CD4-positive, alpha-beta T cell treated with Interleukin-17A for 4 hours (primary cell): ENCODE measurements at regions not wholly inside any gene's neighbourhood (a gene's known extent, or its start where the extent isn't known, plus 50 kb on each side); places are given as distances from the start of the nearest gene placed in this dataset.
A peak's percentile ranks its signal among the peaks of the same experiment; 100 is the strongest.
"Not testable (repeated sequence)": the region's sequence is repeated elsewhere in the genome, so short reads cannot be mapped to it uniquely, and the experiment has no call there.

ENCODE experiments used
- DNase-seq: peaks from one replicate; pipeline ENCODE4 v3.0.0-alpha.2; 2020; ENCODE audit warnings: mixed read lengths

DNA sequence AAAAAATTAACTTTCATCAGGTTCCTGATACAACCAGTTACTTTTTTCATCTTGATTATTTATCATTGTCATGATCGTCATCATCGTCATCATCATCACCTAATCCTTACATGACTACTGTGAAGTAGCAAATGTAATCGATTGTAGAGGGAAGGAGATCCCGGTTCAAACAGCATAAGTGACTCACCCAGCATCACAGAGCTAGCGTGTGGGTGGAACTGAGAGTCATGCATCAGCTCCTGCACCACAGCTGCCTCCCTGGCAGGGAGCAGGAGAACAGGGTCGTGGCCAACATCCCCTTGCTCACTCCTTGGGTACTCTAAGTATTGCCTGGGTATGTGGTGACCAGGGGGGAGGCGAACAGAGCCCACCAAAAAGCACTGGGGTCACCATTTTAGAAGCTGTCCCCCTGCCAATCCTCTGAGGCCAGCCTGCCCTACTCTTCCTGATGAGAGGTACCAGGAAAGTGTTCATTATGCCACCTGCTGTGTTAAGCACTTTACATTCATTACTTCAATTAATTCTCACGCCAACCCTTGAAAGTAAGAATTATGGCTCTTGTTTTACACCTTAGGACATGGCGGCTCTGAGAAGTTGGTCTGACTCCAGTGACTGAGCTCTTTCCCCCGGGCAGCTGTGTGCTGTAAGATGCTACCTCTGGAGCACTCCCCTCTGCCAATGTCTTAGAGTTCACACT, 425.2 kb downstream of the CD83 start:
- peak; percentile 49 for DNase-seq

DNA sequence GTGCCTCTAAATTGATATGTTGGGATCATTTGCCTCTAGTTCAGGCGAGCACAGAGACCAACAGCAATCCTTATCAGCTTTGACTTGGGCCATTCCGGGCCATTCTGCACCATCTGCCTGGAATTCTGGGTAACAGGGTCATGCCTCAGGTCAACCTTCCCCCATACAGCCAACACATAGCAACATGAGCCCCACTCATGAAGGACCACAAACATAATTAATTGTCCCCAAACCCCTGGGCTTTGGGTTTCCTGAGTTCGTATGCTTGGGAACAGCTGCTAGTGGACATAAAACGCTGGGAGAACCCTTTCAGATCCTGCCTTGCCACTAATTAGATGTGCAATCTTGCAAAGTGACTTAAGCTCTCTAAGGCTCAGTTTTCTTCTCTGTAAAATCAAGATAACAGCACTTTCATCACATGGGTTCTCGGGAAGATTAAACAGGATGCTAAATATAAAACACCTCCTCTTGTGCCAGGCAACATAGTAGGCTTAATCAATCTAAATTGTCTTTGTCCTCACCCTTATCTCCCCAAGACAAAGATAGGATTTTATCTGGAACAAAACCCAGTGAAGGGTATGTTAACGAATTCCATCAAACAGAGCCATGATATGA, 426.5 kb downstream of the CD83 start:
- no peak for DNase-seq

DNA sequence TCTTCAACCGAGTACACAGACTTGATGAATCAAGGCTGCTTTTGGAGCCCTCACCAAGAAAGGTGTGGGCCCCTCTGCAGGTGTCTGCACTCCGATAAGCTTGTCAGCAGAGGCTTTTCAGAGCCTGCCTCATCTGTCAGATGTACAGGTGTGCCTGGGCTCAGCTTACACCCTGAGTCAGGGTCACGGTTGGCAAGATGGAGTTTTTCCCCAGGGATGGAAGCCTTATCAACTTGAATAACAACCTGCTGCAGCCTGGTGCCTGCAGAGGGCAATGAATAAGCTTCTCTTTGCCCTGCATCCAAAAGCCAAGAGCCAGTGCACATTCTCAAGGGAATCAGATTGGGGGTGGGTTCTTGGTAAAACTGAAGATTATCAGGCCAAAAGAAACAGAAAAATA, 427.1 kb downstream of the CD83 start:
- no peak for DNase-seq

DNA sequence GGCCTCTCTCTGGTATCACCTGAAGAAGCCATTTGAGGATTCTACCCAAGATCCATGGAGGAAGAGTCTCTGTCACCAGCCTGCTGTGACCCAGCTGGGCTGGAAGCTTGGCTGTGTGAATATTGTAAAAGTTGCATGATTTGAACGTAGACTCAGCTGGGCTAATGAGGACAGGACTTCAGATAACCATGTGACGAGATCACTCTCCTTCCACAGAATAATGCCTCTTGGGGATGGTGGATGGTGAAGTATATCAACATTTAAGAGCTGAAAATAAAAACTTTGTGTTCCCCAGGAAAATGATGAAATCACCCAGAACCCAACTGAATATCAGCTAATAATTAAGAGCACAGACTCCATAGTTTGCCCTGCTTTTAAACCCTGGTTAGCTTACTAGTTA, 427.9 kb downstream of the CD83 start:
- no peak for DNase-seq

DNA sequence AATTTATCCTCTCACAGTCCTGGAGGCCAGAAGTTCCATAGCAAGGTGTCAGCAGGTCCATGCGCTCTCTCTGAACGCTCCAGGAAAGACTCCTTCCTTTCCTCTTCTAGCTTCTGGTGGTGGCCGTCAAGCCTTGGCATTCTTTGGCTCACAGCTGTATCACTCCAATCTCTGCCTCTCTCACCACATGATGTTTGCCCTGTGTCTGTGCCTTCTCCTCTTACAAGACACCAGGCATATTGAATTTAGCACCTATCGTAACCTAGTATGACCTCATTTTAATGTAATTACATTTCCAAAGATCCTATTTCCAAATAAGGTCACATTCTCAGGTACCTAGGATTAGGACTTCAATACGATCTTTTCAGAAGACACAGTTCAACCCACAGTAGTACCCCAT, 428.5 kb downstream of the CD83 start:
- DNase-seq: no peak

DNA sequence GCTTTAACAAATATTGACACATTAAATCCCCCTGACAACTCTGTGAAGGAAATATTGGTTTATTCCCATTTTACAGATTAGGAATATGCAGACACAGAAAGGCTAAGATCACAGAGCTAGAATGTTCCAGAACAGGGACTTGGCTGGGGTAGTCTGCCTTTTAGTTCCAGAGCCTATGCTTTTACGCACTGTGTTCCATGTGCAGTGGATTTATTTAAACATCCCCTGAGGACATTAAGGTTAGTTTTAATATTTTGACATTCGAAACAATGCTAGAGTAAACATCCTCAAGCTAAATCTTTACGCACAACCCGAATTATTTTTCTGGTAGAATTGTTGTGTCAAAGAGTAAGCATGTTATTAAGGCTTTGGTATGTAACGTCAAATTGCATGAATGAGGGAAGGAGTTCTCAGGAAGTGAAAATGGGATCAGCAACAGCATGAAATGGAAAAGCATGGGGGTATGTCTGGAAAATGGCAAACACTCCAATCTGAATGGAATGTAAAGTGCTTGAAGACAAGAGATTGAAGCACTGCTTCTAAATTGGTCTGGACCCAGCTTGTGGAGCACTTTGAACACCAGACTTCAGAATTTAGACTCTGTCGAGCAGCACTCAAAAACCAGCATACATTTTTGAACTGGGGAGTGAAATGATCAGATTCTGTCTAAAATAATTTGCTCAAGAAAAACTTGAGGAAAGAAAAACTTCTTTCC, 429.9 kb downstream of the CD83 start:
- DNase-seq: no peak

DNA sequence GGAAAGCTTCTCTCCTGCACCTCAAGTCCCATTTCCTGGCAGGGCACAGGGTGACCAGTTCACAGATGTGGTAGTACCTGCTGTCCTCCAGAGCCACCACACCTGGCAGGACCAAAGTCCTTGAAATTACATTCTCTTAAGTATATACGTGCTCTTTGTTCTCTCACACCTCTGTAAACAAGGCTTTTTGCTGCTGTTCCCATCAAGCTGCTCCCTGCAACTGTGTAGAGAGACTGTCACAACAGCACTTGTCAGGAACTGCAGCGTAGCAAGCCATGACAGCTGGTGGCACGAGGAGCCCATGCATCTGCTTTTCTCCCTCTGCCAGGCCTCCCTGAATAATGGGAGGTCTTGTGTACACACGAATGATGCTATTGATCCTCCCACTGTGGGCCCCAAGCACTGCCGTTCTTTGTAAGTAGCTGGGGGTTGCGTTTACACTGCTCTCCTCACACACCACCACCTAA, 431.8 kb downstream of the CD83 start:
- DNase-seq: no peak

DNA sequence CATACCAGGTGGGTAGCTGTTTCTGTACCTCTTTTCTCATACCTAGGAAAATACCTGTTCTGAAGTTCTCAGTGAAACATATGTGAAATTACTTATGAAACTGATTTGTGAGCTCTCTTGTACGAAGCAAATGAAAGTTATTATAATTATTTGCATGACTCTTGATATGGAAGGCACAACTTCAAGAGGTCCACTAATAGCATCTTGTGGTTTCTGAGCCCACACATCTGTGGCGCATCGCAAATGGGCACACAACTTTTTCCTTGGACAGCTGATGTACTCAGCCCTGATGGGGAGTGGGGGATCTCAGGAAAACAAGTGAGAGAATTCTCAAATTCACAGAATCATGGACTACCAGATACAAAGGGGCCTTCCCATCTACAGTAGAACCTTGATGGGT, 432.3 kb downstream of the CD83 start:
- DNase-seq: no peak

DNA sequence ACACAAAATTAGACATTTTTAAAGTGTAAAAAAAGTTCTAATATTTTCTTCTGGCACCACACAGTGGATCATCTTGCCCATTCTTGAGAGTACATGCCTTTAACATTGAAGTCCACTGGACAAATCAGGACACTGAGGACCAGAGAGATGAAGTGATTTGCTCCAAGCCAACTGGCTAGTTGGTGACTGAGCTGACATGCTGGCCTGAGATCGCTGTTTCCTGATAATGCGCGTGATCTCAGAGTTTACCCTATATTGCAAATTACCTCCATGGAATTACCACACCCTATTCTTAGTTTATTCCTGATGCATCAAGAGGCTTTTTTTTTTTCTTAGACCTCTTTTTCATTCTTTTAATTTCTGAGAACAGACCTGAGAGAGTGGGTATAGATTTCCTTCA, 432.8 kb downstream of the CD83 start:
- no peak for DNase-seq

DNA sequence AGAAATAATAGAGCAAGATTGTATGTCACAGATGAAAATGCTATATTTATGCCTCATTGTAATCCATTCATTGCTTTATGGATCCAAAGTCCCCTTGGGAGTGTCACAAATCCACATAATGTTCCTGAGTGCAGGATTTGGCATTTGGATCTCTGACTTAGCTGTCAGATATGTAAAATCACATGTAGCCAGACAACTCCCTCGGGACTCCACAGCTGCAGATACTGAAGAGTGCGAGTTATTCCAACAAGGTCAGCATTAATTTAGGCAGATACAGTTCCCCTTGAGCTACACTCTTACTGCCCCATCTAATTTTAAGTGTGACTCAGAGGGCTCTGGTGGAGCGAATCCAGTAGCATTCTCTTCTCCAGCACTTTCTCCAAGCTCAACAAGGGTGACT, 433.2 kb downstream of the CD83 start:
- DNase-seq: no peak

DNA sequence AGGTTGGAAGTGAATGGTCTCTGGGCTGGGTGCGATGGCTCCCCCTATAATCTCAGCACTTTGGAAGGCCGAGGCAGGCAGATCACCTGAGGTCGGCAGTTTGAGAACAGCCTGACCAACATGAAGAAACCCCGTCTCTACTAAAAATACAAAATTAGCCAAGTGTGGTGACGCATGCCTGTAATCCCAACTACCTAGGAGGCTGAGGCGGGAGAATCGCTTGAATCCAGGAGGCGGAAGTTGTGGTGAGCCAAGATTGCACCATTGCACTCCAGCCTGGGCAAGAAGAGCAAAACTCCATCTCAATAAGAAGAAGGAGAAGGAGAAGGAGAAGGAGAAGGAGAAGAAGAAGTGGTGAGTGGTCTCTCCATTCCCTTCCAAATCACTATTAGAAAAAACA, 434.0 kb downstream of the CD83 start:
- not testable (repeated sequence) for DNase-seq

DNA sequence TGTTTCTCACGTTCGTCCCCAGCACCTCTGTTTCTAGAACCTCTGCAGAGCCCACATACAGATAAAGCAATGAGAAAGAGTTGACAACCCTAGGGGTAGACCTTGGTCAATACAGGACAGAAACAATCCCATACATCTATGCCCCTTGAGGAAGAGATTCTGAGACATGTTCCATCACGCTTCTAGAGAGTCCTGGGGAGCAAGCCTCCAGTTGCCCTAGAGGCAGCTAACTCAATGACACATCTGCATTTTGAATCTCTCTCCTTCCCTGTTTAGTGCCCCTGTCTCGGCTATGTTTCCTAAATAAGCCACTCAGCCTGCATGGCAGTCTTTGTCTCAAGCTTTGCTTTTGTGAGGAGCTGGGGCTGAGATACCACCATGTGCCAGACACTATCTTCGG, 435.3 kb downstream of the CD83 start:
- DNase-seq: no peak

DNA sequence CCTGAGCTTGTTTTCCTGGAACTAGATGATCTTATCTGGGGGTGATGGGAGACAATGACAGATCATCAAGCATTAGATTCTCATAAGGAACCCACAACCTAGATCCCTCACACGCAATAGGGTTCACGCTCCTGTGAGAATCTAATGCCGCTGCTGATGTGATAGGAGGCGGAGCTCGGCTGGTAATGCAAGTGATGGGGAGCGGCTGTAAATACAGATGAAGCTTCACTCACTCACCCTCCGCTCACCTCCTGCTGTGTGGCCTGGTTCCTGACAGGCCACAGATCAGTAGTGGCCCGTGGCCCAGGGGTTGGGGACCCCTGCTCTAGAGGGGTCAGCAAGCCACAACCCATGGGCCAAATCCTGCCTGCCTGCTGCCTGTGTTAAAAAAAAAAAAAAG, 435.9 kb downstream of the CD83 start:
- no peak for DNase-seq

DNA sequence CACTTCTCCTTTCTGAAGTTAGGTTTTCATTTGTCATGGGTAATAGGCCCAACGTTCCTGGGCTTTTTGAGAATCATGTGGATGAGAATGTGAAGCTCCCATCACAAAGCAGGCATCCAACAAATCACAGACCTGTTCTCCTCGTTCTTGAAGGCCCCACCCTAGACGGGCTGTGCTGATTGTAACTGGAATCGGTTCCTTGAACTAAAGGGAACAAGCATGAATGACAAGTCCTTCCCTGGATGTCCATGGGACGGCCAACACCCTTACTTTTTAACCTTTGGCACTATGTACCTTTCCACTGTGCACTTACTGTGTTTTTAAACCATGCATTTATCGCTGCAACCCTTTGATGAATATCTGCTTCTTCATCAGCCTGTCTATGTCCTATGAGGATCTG, 438.2 kb downstream of the CD83 start:
- DNase-seq: no peak

DNA sequence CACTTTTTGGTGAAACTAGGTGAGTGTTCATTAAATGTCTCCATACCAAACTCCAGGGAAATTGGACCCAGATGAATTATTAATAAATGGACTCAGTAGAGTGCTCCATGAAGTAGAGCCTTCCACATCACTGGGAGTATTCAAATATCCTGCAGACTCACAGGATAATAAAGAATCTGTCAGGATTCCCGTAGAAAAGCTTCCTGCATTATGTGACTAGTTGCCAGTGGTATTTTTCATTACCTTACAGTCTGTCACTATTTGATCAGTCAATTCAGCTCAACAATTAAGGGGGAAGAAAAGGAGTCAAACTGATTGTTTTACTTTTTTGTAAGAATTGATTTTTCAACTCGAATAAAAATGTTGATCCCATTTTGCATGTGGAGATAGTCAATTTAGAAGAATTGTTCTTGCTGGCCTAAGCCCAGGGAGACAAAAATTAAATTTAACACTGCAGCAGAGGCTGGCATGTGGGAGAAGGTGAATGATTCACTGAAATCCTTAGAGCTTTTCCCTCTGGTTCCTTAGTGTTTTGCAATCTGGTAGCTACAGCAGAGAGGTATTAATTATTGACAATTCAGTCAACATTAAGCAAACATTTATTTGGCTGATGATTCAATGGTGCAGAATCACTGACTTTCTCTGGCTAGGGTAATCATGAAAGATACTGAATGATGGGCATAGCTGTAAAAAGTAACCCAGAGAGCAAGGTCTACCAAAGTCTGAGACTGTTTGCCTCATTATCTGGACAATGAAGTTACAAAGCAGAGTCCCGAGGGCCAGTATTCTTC, 442.4 kb downstream of the CD83 start:
- no peak for DNase-seq

DNA sequence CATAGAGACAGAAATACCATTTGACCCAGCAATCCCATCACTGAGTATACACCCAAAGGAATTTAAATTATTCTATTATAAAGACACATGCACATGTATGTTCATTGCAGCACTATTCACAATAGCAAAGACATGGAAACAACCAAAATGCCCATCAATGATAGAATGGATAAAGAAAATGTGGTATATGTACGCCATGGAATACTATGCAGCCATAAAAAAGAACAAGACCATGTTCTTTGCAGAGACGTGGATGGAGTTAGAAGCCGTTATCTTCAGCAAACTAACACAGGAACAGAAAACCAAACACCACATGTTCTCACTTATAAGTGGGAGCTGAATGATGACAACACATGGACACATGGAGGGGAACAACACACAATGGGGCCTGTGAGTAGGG, 444.0 kb downstream of the CD83 start:
- not testable (repeated sequence) for DNase-seq

DNA sequence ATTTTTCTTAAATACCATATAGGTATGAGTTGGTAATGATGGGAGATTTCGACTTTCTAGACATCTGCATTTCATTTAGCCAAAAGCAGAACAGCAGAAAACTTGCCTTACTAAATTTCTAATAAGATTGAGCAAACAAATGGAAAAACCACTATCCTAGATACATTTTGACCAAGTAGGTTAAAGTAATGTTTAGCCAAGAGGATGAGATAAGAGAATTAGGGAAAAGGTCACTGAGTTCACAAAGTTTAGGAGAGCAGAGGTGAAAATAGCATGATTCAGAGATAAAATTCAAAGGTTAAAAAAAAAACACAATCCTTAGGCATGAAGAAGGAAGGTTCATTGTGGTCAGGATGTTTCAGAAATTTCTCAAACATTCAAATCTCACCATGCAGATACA, 450.3 kb downstream of the CD83 start:
- DNase-seq: no peak

DNA sequence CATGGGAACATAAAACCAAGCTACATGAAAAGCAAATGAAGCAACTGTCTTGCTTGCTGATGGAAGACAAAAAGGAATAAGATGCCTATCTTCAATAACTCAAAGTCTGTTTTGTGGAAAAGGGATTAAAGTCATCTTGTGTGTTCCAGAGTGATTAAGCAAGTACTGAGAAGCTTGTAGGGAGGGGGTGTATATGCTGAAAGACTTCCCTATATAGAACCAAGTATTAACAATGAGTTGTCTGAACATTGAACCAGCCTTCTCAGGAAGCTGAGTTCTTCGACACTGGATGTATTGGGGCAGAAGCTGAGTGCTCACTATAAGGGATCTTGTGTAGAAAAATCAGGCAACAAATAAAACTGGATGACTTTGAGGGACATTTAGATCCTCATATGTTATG, 451.8 kb downstream of the CD83 start:
- no peak for DNase-seq

DNA sequence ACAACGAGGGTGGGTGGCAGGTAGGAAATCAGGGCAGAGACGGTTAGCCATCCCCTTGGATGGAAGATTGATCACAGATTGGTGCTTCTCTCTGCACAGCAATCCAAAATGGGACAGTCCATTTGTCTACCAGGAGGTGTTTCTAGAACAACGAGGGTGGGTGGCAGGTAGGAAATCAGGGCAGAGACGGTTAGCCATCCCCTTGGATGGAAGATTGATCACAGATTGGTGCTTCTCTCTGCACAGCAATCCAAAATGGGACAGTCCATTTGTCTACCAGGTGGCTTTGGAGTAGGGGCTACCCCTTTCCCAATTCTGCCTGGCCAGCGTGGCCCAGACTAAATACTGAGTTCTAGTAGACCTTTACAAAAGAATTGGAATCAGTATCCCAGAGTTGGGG, 452.3 kb downstream of the CD83 start:
- DNase-seq: not testable (repeated sequence)

DNA sequence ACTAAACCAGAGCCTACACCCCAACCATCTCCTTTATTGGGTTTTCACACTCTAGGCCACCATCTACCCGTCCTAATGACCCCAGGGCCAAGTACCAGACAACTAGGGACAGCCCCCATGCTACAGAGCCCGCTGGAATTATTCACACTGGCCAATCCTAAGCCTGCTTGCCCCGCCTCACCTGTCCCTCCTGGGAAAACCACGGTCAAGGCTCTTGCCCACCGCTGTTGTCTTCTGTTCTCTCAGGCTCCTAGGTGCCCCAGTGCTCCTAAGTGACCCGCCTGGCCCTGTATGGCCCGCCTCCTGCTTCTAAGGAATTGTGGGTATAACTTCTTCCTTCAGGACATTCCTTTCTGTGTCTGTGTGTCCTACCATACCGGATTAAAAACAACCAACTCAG, 453.4 kb downstream of the CD83 start:
- no peak for DNase-seq

DNA sequence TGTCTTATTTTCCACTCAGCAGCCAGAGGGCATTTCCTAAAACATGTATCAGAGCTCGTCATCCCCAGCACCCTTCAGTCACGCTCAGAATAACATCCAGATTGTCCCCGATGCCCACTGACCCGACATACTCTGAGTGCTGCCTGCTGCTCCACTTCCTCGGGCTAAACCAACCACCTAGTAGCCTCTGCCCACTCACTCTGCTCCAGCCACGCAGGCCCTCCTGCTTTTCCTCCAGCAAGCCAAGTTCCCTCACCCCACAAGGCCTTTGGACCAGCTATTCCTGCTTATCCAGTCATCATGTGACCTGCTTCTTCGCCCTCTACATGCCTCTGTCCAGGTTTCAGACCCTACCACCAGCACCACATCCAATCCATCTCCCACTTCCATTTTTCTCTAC, 454.2 kb downstream of the CD83 start:
- no peak for DNase-seq

DNA sequence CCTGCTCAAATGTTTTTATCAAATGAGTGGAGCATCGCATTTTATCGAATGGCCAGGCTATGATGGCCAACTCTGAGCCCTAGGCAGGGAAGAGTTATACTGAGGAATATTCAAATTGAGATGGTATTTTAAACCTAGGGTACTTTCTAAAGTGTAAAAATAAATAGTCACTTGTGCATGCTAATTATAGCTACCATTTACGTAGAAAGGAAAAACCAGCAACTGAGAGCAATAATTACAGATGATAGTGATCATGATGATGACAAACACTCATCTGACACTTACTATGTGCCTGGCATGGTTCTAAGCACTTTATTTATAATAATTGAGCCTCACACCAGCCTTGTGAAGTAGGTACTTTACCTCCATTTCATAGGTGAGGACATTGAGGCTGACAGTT, 455.7 kb downstream of the CD83 start:
- no peak for DNase-seq

DNA sequence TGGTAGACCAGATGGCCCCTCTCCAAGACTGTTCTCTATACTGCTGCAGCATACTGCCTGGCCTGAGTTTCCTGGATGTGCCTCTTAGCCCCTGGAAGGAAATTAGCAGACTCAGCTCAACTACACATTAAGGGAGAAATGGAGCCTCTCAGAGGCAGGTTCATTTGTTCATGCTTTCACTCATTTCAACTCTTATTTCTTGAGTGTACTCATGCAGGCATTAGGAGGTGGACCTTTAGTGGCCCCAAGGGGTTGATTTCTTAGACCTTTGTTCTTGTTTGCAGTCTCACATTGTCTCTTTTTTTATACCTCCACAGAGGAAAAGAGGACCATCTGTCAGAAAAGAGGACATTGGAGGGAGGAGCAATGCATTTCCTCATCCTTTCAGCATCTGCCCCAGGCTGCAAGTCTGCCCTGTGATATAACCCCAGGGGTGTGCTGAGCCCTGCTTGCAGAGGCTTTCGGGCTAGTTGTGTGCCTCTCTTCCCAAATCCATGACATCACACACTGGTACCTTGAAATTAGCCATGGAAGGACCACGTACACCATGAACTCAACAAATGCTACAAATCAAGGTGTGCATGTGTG, 456.2 kb downstream of the CD83 start:
- no peak for DNase-seq
